Endothelial cell of umbilical vein (primary cell): ENCODE measurements at regions not wholly inside any gene's neighbourhood (a gene's known extent, or its start where the extent isn't known, plus 50 kb on each side); places are given as distances from the start of the nearest gene placed in this dataset.

Source experiments
- BruUV-seq: library from RNA; stranded (reverse); fragments of 400-500 nt; replicated peaks from 2 replicates; lab custom pipeline; 2021; lab: Mats Ljungman, UMichigan
- CTCF ChIA-PET: fragments of 300-600, 350-600 bp; sonication (Branson Sonifier 250); formaldehyde crosslinking; loops from one replicate; lab custom pipeline; 2021; ENCODE audit warnings: antibody characterized with exemption, inconsistent platforms; lab: Charles Lee
- POLR2A ChIA-PET: fragments of 300-600, 350-600 bp; sonication (Branson Sonifier 250); formaldehyde crosslinking; loops from one replicate; lab custom pipeline; 2021; ENCODE audit warnings: antibody characterized with exemption, inconsistent platforms; lab: Charles Lee
- DNase-seq: peaks from one replicate; pipeline ENCODE4 v3.0.0-alpha.2; 2011; ENCODE audit warnings: low read depth, low spot score
- FAIRE-seq: peaks from 2 replicates; lab custom pipeline; 2011; peaks lifted over from hg19 to GRCh38; lab: Jason Lieb, UNC
- H2AFZ ChIP-seq: 2 replicates; pipeline ENCODE4 v1.6.0; 2012; ENCODE audit warnings: low read depth, low read length, control low read depth, inconsistent platforms
- H3K27ac ChIP-seq: 2 replicates; pipeline ENCODE4 v1.5.1; 2011; ENCODE audit warnings: low read depth, mild to moderate bottlenecking, control low read depth, low read length, moderate library complexity; ENCODE audit not compliant: insufficient read depth
- H3K27me3 ChIP-seq, 2 experiments: 2 replicates each; pipeline versions ENCODE4 v1.6.0 to v1.6.1; 2011; ENCODE audit warnings: low read length in 2 of 2, mixed read lengths in 1 of 2; ENCODE audit not compliant: control insufficient read depth in 2 of 2, insufficient read depth in 2 of 2
- H3K36me3 ChIP-seq, 2 experiments: 2 replicates in 1 of 2; 3 replicates in 1 of 2; pipeline ENCODE4 v1.5.1; 2011; ENCODE audit warnings: low read length in 2 of 2, mild to moderate bottlenecking in 1 of 2, moderate library complexity in 1 of 2; ENCODE audit not compliant: control insufficient read depth in 2 of 2, insufficient read depth in 2 of 2; ENCODE audit errors: extremely low read depth in 1 of 2
- H3K4me1 ChIP-seq: 3 replicates; pipeline ENCODE4 v1.5.1; 2011; ENCODE audit warnings: mild to moderate bottlenecking, low read length; ENCODE audit not compliant: control insufficient read depth, insufficient read depth; ENCODE audit errors: extremely low read depth
- H3K4me2 ChIP-seq: 2 replicates; pipeline ENCODE4 v1.6.1; 2011; ENCODE audit warnings: low read length, control low read depth, mixed read lengths; ENCODE audit not compliant: insufficient read depth
- H3K4me3 ChIP-seq, 3 experiments: fragments of 200-600 bp in 1 of 3; sonication (generic), shearing (Covaris generic) in 1 of 3; replicated peaks in 1 of 3; 2 replicates each; pipeline ENCODE4 v1.5.1; 2011 to 2016; ENCODE audit warnings: control low read depth in 3 of 3, low read length in 3 of 3, mild to moderate bottlenecking in 2 of 3, inconsistent platforms in 1 of 3, low read depth in 1 of 3, moderate library complexity in 1 of 3; ENCODE audit not compliant: insufficient read depth in 1 of 3
- H3K79me2 ChIP-seq: 2 replicates; pipeline ENCODE4 v1.6.0; 2012; ENCODE audit warnings: low read length, inconsistent platforms; ENCODE audit not compliant: control insufficient read depth, insufficient read depth
- H3K9ac ChIP-seq: replicated peaks from 2 replicates; pipeline ENCODE3; 2011; ENCODE audit warnings: low read length, control low read depth; ENCODE audit not compliant: insufficient read depth; ENCODE audit errors: extremely low read depth
- H3K9me1 ChIP-seq: replicated peaks from 3 replicates; pipeline ENCODE4 v1.6.0; 2011; ENCODE audit warnings: mild to moderate bottlenecking, low read length; ENCODE audit not compliant: control insufficient read depth, insufficient read depth; ENCODE audit errors: extremely low read depth
- H3K9me3 ChIP-seq: replicated peaks from 2 replicates; pipeline ENCODE4 v1.5.1; 2012; ENCODE audit warnings: low read length, inconsistent platforms; ENCODE audit not compliant: control insufficient read depth, insufficient read depth
- H4K20me1 ChIP-seq: replicated peaks from 2 replicates; pipeline ENCODE3; 2011; ENCODE audit warnings: mild to moderate bottlenecking, low read length; ENCODE audit not compliant: control insufficient read depth, insufficient read depth; ENCODE audit errors: extremely low read depth
- EZH2 ChIP-seq: IDR thresholded peaks from 2 replicates; pipeline ENCODE4 v1.6.1; 2012; ENCODE audit warnings: borderline replicate concordance, low read depth, mild to moderate bottlenecking, moderate library complexity, low read length, inconsistent platforms; ENCODE audit not compliant: severe bottlenecking
- GATA2 ChIP-seq: IDR thresholded peaks from 2 replicates; pipeline ENCODE4 v1.7.0; 2011; ENCODE audit warnings: low read depth, mild to moderate bottlenecking, moderate library complexity, mixed read lengths, low read length; ENCODE audit not compliant: insufficient read length, insufficient read depth
- JUN ChIP-seq: IDR thresholded peaks from 2 replicates; pipeline ENCODE4 v1.6.1; 2011; ENCODE audit warnings: borderline replicate concordance, low read depth; ENCODE audit not compliant: insufficient read length, insufficient read depth
- MYC ChIP-seq: IDR thresholded peaks from one replicate; pipeline ENCODE4 v1.6.1; 2011; ENCODE audit warnings: mild to moderate bottlenecking, low read depth, low read length
- dilution Hi-C: fragments of 300-500 bp; cut with MboI; formaldehyde crosslinking; loops from one replicate; pipeline ENCODE4 v1.15.0; 2019; ENCODE audit warnings: low sequenced_read_pairs; ENCODE audit not compliant: extremely low pct_ligation_motif_present
- intact Hi-C: fragments of 100-400 bp; cut with micrococcal nuclease; formaldehyde crosslinking; loops from one replicate; pipeline ENCODE4 v1.10.0; 2022
- TF ChIP-seq, protein P1 (sequence below), 2 donors: IDR thresholded peaks; 1 replicate in 1 of 2; 2 replicates in 1 of 2; pipeline ENCODE4 v1.5.1; 2011; ENCODE audit warnings: low read length in 2 of 2, mild to moderate bottlenecking in 2 of 2, moderate library complexity in 2 of 2, control low read depth in 1 of 2, inconsistent platforms in 1 of 2, low read depth in 1 of 2; ENCODE audit not compliant: insufficient read depth in 1 of 2; ENCODE audit errors: extremely low read depth in 1 of 2

GRCh38 chr3:137110392-137110996 is 152.7 kb downstream of the IL20RB start:
- dilution Hi-C loops = no loop called here
- no TSS peak for BruUV-seq
- ChIA-PET CTCF (interaction anchor here (1.0 to 4.0 kb wide), 21 partner anchors 9 to 942 kb away, joined by 3 to 45 read pairs (median 7); partner anchors contain the start of gene STAG1), POLR2A (no interaction called here)
- H2AFZ ChIP-seq = no peak overlapping the region
- no peak overlapping the region for H3K27ac ChIP-seq
- no peak overlapping the region for H3K9ac ChIP-seq
- H3K4me2 ChIP-seq = no peak overlapping the region
- H3K4me1 ChIP-seq = no peaks in the 10 kb centered on the region
- TF ChIP-seq, protein P1, sequence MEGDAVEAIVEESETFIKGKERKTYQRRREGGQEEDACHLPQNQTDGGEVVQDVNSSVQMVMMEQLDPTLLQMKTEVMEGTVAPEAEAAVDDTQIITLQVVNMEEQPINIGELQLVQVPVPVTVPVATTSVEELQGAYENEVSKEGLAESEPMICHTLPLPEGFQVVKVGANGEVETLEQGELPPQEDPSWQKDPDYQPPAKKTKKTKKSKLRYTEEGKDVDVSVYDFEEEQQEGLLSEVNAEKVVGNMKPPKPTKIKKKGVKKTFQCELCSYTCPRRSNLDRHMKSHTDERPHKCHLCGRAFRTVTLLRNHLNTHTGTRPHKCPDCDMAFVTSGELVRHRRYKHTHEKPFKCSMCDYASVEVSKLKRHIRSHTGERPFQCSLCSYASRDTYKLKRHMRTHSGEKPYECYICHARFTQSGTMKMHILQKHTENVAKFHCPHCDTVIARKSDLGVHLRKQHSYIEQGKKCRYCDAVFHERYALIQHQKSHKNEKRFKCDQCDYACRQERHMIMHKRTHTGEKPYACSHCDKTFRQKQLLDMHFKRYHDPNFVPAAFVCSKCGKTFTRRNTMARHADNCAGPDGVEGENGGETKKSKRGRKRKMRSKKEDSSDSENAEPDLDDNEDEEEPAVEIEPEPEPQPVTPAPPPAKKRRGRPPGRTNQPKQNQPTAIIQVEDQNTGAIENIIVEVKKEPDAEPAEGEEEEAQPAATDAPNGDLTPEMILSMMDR (IDR thresholded peaks at IDR 0.05; ENCODE audit: extremely low read depth in 1 of 2, insufficient read depth in 1 of 2, low read depth in 1 of 2, low read length in 2 of 2) = peak; percentile 38 to 64
- no peak for TF ChIP-seq MYC
- TF ChIP-seq JUN = no peak
- TF ChIP-seq GATA2 = no peak
- no peaks in the 10 kb centered on the region for H3K9me3 ChIP-seq
- peaks cover 11 to 19% of the 10 kb centered on the region in 2 experiments for H3K27me3 ChIP-seq
- no peaks in the 10 kb centered on the region for H3K9me1 ChIP-seq
- FAIRE-seq (peak; percentile 84), DNase-seq (peak; percentile 16)
- no peak overlapping the region for H3K4me3 ChIP-seq
- no peaks in the 10 kb centered on the region for H3K36me3 ChIP-seq
- H3K79me2 ChIP-seq = no peaks in the 10 kb centered on the region
- intact Hi-C loops = loop anchor here (1.0 to 2.0 kb wide), 2 partner anchors 682 to 836 kb away; no protein-coding TSS in a partner anchor
- no peaks in the 10 kb centered on the region for H4K20me1 ChIP-seq

- dilution Hi-C loops = no loop called here
- H4K20me1 ChIP-seq = no peaks in the 10 kb centered on the region
- no peaks in the 10 kb centered on the region for H3K79me2 ChIP-seq
- DNase-seq = no peak
- ChIA-PET POLR2A (no interaction called here), CTCF (interaction anchor here (0.8 to 4.0 kb wide), 15 partner anchors 10 to 941 kb away, joined by 3 to 45 read pairs (median 7); no protein-coding TSS in a partner anchor)
- H2AFZ ChIP-seq = no peak overlapping the region
- H3K4me2 ChIP-seq = no peak overlapping the region
- H3K27ac ChIP-seq = no peak overlapping the region
- BruUV-seq = no TSS peak
- no peak overlapping the region for H3K4me3 ChIP-seq
- TF ChIP-seq EZH2 (no peak), MYC (no peak)
- intact Hi-C loops = loop anchor here (2.0 kb wide), 1 partner anchor 681 kb away; no protein-coding TSS in a partner anchor
- peaks cover 10 to 14% of the 10 kb centered on the region in 2 experiments for H3K27me3 ChIP-seq
- H3K9me3 ChIP-seq = no peaks in the 10 kb centered on the region
- no peak for FAIRE-seq
- no peak overlapping the region for H3K9ac ChIP-seq
- H3K9me1 ChIP-seq = no peaks in the 10 kb centered on the region
- no peaks in the 10 kb centered on the region for H3K36me3 ChIP-seq
- no peaks in the 10 kb centered on the region for H3K4me1 ChIP-seq
Measured at GRCh38 chr3:137111497-137111896, 153.7 kb downstream of the IL20RB start.
